T47D (cell line): ENCODE measurements at regions not wholly inside any gene's neighbourhood (a gene's known extent, or its start where the extent isn't known, plus 50 kb on each side); places are given as distances from the start of the nearest gene placed in this dataset.

Experiments
- DNase-seq, 2 experiments: peaks; one replicate each; pipeline versions ENCODE4 v3.0.0 to v3.0.0-alpha.2; 2011 to 2012; ENCODE audit warnings: low read depth in 1 of 2, low spot score in 1 of 2
- JUND ChIP-seq: IDR thresholded peaks from 2 replicates; pipeline ENCODE4 v1.6.1; 2012; ENCODE audit warnings: low read depth
- in situ Hi-C: cut with HindIII; loops from 2 replicates; pipeline ENCODE4 v1.10.0; 2016; ENCODE audit warnings: low sequenced_read_pairs, low pct_unique_long_range_greater_than_20kb

GRCh38 chr2:150607390-150607811 is 119.9 kb upstream of the RND3 start:
- in situ Hi-C loops: no loop called here
- TF ChIP-seq JUND: no peak
- DNase-seq: no peak

- DNase-seq: no peak
- TF ChIP-seq JUND: no peak
- in situ Hi-C loops: no loop called here
Measured at GRCh38 chr2:150606380-150607060, 119.1 kb upstream of the RND3 start.

- no peak for TF ChIP-seq JUND
- DNase-seq: no peak
- in situ Hi-C loops: no loop called here
Measured at GRCh38 chr2:150605664-150606063, 118.2 kb upstream of the RND3 start.

- in situ Hi-C loops: no loop called here
- peak in 1 of 2 experiments; percentile 90 for DNase-seq
- TF ChIP-seq JUND: no peak
Measured at GRCh38 chr2:150601280-150602038, 114.0 kb upstream of the RND3 start.

- in situ Hi-C loops: no loop called here
- TF ChIP-seq JUND: no peak
- no peak for DNase-seq
Measured at GRCh38 chr2:150599889-150600288, 112.4 kb upstream of the RND3 start.

GRCh38 chr2:150598383-150598782 is 110.9 kb upstream of the RND3 start:
- in situ Hi-C loops: no loop called here
- TF ChIP-seq JUND: no peak
- peak in 1 of 2 experiments; percentile 49 for DNase-seq

- DNase-seq: peak in 1 of 2 experiments; percentile 26
- no peak for TF ChIP-seq JUND
- in situ Hi-C loops: no loop called here
Measured at GRCh38 chr2:150595803-150596470, 108.5 kb upstream of the RND3 start.

GRCh38 chr2:150594299-150594698 is 106.8 kb upstream of the RND3 start:
- no peak for TF ChIP-seq JUND
- DNase-seq: no peak
- in situ Hi-C loops: no loop called here

- in situ Hi-C loops: no loop called here
- no peak for DNase-seq
- TF ChIP-seq JUND: no peak
Measured at GRCh38 chr2:150591496-150592285, 104.2 kb upstream of the RND3 start.

- TF ChIP-seq JUND: no peak
- in situ Hi-C loops: no loop called here
- DNase-seq: no peak
Measured at GRCh38 chr2:150589681-150590080, 102.2 kb upstream of the RND3 start.

- no peak for DNase-seq
- no peak for TF ChIP-seq JUND
- in situ Hi-C loops: no loop called here
Measured at GRCh38 chr2:150588506-150588870, 101.0 kb upstream of the RND3 start.
